Subcutaneous abdominal adipose tissue (tissue), 5 donors: ENCODE measurements at regions not wholly inside any gene's neighbourhood (a gene's known extent, or its start where the extent isn't known, plus 50 kb on each side); places are given as distances from the start of the nearest gene placed in this dataset.

Experiments
- H3K27ac ChIP-seq: one replicate; pipeline ENCODE4 v1.7.0; 2013; ENCODE audit warnings: low read depth, mild to moderate bottlenecking, inconsistent platforms, low read length, moderate library complexity
- H3K27me3 ChIP-seq, 5 donors: one replicate each; pipeline ENCODE4 v1.7.0; 2013; ENCODE audit warnings: low read length in 5 of 5, inconsistent platforms in 1 of 5; ENCODE audit not compliant: control insufficient read depth in 5 of 5, insufficient read depth in 4 of 5
- H3K36me3 ChIP-seq, 5 donors: one replicate each; pipeline ENCODE4 v1.7.0; 2013; ENCODE audit warnings: low read length in 5 of 5; ENCODE audit not compliant: control insufficient read depth in 5 of 5, insufficient read depth in 5 of 5
- H3K4me1 ChIP-seq, 5 donors: one replicate each; pipeline ENCODE4 v1.7.0; 2013; ENCODE audit warnings: low read length in 5 of 5, mild to moderate bottlenecking in 3 of 5, moderate library complexity in 1 of 5; ENCODE audit not compliant: control insufficient read depth in 5 of 5, insufficient read depth in 5 of 5
- H3K4me3 ChIP-seq, 5 donors: one replicate each; pipeline ENCODE4 v1.7.0; 2013; ENCODE audit warnings: low read length in 5 of 5, low read depth in 1 of 5
- H3K9ac ChIP-seq, 5 donors: one replicate each; pipeline ENCODE4 v1.7.0; 2013; ENCODE audit warnings: low read length in 5 of 5, mild to moderate bottlenecking in 4 of 5, moderate library complexity in 3 of 5
- H3K9me3 ChIP-seq, 5 donors: one replicate each; pipeline ENCODE4 v1.7.0; 2013; ENCODE audit warnings: low read length in 5 of 5; ENCODE audit not compliant: control insufficient read depth in 5 of 5
- donor health status: healthy.
- donor health status: healthy.
- donor health status: healthy.
- donor health status: healthy.
- donor health status: healthy.

DNA sequence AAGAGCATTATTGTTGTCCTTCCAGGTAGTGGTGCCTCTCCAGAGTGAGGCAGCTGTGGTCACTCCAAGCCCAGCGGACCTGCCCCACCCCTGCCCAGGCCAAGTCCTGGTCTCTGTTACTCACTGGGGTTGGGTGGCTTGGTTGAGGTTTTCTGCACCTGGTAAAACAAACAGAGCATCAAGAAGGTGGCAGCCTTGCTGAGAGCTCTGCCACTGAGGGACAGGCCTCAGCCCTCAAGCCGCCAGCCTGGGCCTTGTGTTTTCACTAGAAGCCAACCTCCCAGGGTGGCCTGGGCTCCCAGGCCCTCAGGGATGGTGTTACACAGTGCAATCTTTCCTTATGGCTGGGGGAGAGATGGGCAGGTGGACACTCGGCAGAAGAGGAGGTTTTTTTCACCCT is 182.7 kb downstream of the BCOR start:
- Histone ChIP-seq H3K4me3 (no peak overlapping the region), H3K27me3 (peaks cover 8 to 23% (median 15%) of the 10 kb centered on the region in 5 donors), H3K9me3 (peaks cover 0 to 15% (median 10%) of the 10 kb centered on the region in 5 donors), H3K9ac (no peak overlapping the region), H3K27ac (no peak overlapping the region), H3K4me1 (no peaks in the 10 kb centered on the region), H3K36me3 (no peaks in the 10 kb centered on the region)

DNA sequence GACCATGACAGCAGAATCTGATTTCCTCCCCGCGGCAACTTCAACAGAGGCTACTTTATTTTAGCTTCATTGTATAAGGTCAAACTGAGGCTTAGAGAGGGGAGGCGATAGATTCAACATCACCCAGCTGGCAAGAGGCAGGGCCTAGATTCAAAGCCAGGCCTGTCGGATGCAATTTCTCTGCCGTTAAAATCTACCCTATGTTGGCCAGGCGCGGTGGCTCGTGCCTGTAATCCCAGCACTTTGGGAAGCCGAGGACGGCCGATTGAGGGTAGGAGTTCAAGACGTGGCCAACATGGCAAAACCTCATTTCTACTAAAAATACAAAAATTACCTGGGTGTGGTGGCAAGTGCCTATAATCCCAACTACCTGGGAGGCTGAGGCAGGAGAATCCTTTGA is 182.2 kb downstream of the BCOR start:
- H3K4me3 ChIP-seq: no peak overlapping the region
- H3K36me3 ChIP-seq: no peaks in the 10 kb centered on the region
- peaks cover 8 to 21% (median 15%) of the 10 kb centered on the region in 5 donors for H3K27me3 ChIP-seq
- H3K4me1 ChIP-seq: no peaks in the 10 kb centered on the region
- peaks cover 0 to 15% (median 10%) of the 10 kb centered on the region in 5 donors for H3K9me3 ChIP-seq
- no peak overlapping the region for H3K27ac ChIP-seq
- H3K9ac ChIP-seq: no peak overlapping the region

DNA sequence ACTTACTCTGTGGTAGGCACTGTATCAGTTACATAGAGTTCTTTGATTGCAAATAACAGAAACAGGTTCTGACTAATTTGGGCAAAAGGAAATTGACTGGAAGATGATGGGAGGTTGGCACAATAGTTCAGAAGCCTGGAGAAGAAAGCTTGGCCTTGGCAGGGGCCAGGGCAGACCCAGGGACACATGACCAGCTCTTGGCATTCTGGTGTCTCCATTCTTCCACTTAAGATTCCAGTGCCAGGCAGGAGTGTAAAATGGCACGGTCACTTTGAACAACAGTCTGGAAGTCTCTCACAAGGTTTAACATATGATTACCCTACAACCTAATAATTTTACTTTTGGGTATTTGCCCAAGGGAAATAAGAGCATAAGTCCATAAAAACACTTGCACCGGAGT is 175.9 kb downstream of the BCOR start:
- Histone ChIP-seq H3K27ac (no peak overlapping the region), H3K36me3 (no peaks in the 10 kb centered on the region), H3K27me3 (peaks cover 2 to 19% (median 5%) of the 10 kb centered on the region in 5 donors), H3K4me3 (no peak overlapping the region), H3K4me1 (peaks cover 0 to 3% (median 0%) of the 10 kb centered on the region in 5 donors), H3K9ac (no peak overlapping the region), H3K9me3 (peaks cover 0 to 6% (median 0%) of the 10 kb centered on the region in 5 donors)

DNA sequence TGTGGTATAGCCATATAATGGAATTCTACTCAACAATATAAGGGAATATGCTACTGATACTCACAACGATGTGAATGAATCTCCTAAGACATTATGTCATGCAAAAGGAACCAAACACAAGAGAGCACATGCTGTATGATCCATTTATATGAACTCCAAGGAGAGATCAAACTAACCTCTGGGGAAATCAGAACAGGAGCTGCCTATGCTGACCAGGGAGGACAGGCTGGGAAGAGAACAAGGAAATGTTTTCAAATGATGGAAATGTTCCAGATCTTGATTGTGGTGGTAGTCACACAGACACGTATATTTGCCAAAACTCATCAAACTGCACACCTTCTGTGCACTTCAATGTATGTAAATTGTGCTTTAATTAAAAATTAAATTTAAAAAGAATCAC is 175.3 kb downstream of the BCOR start:
- Histone ChIP-seq H3K27ac (no peak overlapping the region), H3K4me1 (peaks cover 0 to 3% (median 0%) of the 10 kb centered on the region in 5 donors), H3K9ac (no peak overlapping the region), H3K4me3 (no peak overlapping the region), H3K36me3 (no peaks in the 10 kb centered on the region), H3K9me3 (peaks cover 0 to 2% (median 0%) of the 10 kb centered on the region in 5 donors), H3K27me3 (peaks cover 0 to 14% (median 2%) of the 10 kb centered on the region in 5 donors)

DNA sequence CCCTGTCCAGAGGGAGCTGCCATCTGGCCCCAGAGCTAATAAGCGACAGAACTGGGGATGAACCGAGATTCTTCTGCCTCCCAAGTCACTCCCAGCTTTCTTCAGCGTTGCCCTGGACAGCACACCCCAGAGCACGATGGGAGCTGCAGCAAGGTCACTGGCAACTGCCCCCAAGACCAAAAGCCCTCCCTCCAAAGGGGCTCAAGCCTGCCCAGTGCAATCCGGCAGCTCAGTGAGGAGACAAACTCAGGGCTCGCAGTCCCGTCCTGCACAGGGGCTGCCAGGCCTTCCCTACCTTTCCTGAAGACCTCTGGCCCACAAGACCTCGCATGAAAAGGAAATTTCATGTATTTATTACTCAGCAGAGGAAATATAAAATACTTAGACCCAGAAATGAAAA is 174.8 kb downstream of the BCOR start:
- Histone ChIP-seq H3K36me3 (no peaks in the 10 kb centered on the region), H3K4me1 (peaks cover 0 to 3% (median 0%) of the 10 kb centered on the region in 5 donors), H3K9ac (no peak overlapping the region), H3K27ac (no peak overlapping the region), H3K27me3 (peaks cover 0 to 14% (median 5%) of the 10 kb centered on the region in 5 donors), H3K9me3 (no peaks in the 10 kb centered on the region), H3K4me3 (no peak overlapping the region)

DNA sequence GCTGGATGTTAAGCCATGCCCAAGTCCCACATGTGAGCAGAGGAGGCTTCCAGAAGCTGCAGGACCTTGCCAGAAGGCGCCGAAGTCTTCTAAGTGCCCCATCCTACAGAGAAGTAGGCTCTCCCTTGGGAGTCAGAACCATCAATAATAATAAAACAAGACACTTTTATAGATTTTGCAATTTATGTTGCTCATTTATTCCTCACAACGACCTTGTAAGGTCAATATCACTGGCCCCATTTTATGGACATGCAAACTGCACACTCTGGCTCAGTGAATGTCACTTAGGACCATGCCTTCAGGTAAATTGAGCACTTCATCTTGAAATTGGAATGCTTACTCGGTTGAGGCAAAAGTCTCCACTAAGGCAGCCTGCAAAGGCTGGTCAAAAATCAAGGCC is 170.4 kb downstream of the BCOR start:
- no peak overlapping the region for H3K9ac ChIP-seq
- peaks cover 0 to 17% (median 11%) of the 10 kb centered on the region in 5 donors for H3K4me1 ChIP-seq
- H3K4me3 ChIP-seq: no peak overlapping the region
- H3K27ac ChIP-seq: no peak overlapping the region
- no peaks in the 10 kb centered on the region for H3K9me3 ChIP-seq
- H3K27me3 ChIP-seq: peaks cover 0 to 15% (median 11%) of the 10 kb centered on the region in 5 donors
- no peaks in the 10 kb centered on the region for H3K36me3 ChIP-seq

DNA sequence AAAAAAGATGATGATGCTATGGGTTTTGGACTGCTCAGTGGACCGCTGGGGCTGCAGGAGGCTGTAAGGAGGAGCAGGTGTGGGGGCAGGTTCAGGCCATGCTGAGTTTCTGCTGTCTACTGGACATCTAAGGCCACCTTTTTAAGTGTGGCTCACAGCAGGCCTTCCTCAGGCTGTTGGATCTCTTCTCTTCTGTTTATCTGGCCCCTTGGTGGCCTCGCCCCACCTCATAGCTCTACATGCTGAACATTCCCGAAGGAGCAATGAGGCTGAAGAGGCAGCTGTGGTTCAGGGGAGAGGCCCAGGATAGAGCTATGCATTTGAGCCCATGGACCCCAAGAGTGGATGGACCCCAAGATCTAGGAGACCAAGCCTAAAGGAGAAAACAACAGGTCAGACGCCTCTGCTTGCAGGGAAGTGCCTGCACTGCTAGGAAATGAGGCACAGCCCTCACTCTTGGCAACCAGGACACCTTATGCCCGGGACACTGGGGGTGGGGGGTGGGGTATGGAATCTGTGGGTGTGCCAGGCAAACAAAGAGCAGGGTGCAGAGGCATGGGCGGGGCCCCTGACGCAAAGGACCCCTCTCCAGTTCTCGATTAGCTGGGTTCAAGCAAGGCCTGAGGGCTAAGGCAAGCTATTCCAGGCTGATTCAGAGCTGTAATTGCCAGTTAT is 168.9 kb downstream of the BCOR start:
- Histone ChIP-seq H3K9ac (no peak overlapping the region), H3K4me1 (peaks cover 0 to 17% (median 11%) of the 10 kb centered on the region in 5 donors), H3K27ac (no peak overlapping the region), H3K9me3 (no peaks in the 10 kb centered on the region), H3K4me3 (no peak overlapping the region), H3K27me3 (peaks cover 0 to 13% (median 6%) of the 10 kb centered on the region in 5 donors), H3K36me3 (no peaks in the 10 kb centered on the region)

DNA sequence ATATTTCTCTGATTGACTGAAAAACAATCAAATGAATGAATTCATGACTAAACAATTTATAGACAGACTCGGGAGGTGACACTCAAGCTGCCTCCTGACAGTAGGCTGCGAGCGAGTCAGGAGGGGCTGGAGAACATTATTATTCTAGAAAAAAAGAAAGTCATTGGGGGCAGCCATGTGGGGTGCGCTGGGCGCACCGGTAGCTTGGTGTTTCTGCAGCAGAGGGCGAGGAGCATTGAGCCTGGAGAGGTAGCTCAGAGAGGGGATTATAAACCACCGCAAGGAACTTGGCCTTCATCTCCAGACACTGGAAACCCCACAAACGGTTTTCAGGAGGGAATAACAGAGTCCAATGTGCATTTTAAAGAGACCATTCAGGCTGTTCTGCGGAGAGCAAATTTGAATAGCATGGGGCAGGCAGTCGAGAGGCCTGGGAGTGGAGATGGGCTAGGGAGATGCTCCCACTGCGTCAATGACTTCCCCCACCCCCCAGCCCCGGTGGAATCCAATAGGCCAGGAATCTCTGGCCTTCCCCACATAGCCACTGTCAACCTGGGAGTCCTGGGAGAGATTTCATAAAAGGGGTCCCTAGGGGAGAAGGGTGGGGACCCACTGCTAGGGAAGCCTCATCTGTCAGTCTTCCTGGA is 168.3 kb downstream of the BCOR start:
- Histone ChIP-seq H3K4me3 (no peak overlapping the region), H3K27ac (no peak overlapping the region), H3K27me3 (peaks cover 0 to 13% (median 5%) of the 10 kb centered on the region in 5 donors), H3K9ac (no peak overlapping the region), H3K4me1 (peaks cover 0 to 17% (median 11%) of the 10 kb centered on the region in 5 donors), H3K9me3 (no peaks in the 10 kb centered on the region), H3K36me3 (no peaks in the 10 kb centered on the region)

DNA sequence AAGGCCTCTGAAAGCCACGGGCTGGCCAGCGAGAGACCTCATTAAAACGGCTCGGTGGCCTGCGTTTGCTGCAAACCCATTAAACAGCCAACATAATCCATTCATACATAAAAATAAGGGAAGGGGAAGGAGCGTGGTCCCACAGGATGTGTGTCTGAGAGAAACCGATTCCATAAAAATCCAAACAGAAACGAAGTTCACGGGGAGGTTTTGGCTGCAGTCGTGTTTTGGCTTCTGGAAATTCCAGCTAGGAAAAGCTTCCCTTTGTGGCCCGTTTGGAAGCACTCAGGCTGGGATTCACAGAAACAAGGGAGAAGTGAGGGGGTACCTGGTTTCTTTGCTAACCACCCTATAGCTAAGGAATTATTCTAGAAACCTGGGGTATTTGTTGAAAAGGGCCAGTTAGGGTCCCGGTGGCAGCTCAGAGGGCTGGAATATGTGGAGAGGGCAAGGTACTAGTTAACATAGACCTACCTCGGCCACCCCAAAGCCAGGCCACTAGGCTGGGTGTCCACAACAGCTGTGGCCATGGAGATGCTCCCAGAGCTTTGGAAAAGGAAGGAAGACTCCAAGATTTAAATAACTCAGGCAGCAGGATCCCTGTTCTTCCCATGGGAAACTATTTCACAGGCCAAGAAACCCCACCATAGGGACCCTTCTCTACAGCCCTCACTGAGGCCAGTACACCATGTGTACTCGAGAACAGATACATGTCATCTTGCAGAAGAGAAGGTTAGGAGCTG is 166.8 kb downstream of the BCOR start:
- Histone ChIP-seq H3K27ac (peak overlapping the region; percentile 37), H3K36me3 (no peaks in the 10 kb centered on the region)

More for the DNA sequence above, 166.8 kb downstream of the BCOR start:
- Histone ChIP-seq H3K9me3 (no peaks in the 10 kb centered on the region), H3K9ac (no peak overlapping the region), H3K27me3 (peaks cover 4 to 13% (median 5%) of the 10 kb centered on the region in 5 donors), H3K4me3 (no peak overlapping the region), H3K4me1 (peaks cover 0 to 18% (median 11%) of the 10 kb centered on the region in 5 donors)
